Mesendoderm (in vitro differentiated cells): ENCODE measurements at regions not wholly inside any gene's neighbourhood (a gene's known extent, or its start where the extent isn't known, plus 50 kb on each side); places are given as distances from the start of the nearest gene placed in this dataset.

Source experiments
- DNase-seq: peaks from one replicate; pipeline ENCODE4 v3.0.0; 2013
- H2AK5ac ChIP-seq: 2 replicates; pipeline ENCODE4 v1.6.1; 2013; ENCODE audit warnings: low read length, inconsistent platforms
- H2BK120ac ChIP-seq: 2 replicates; pipeline ENCODE4 v1.6.1; 2013; ENCODE audit warnings: low read depth, mild to moderate bottlenecking, low read length, moderate library complexity, mixed read lengths
- H2BK15ac ChIP-seq: replicated peaks from 2 replicates; pipeline ENCODE4 v1.6.1; 2013; ENCODE audit warnings: low read depth, mild to moderate bottlenecking, moderate library complexity
- H2BK5ac ChIP-seq: 2 replicates; pipeline ENCODE4 v1.6.1; 2013; ENCODE audit warnings: low read length, inconsistent platforms
- H3K18ac ChIP-seq: 2 replicates; pipeline ENCODE4 v1.6.1; 2013; ENCODE audit warnings: mild to moderate bottlenecking, low read length, mixed read lengths
- H3K23ac ChIP-seq: one replicate; pipeline ENCODE4 v1.6.1; 2013; ENCODE audit warnings: low read length
- H3K27ac ChIP-seq: 2 replicates; pipeline ENCODE4 v1.5.1; 2013; ENCODE audit warnings: low read depth, mild to moderate bottlenecking, inconsistent platforms, low read length, moderate library complexity
- H3K27me3 ChIP-seq: 2 replicates; pipeline ENCODE4 v1.6.1; 2013; ENCODE audit warnings: low read length, control low read depth, mild to moderate bottlenecking, inconsistent platforms; ENCODE audit not compliant: insufficient read depth, poor library complexity
- H3K36me3 ChIP-seq: 2 replicates; pipeline ENCODE4 v1.6.1; 2013; ENCODE audit warnings: low read length, inconsistent platforms; ENCODE audit not compliant: control insufficient read depth, insufficient read depth
- H3K4ac ChIP-seq: one replicate; pipeline ENCODE4 v1.6.1; 2013; ENCODE audit warnings: low read depth, mild to moderate bottlenecking, low read length, moderate library complexity
- H3K4me1 ChIP-seq: 2 replicates; pipeline ENCODE4 v1.6.1; 2013; ENCODE audit warnings: low read depth, low read length, inconsistent platforms; ENCODE audit not compliant: control insufficient read depth
- H3K4me2 ChIP-seq: 2 replicates; pipeline ENCODE4 v1.6.1; 2013; ENCODE audit warnings: low read length
- H3K4me3 ChIP-seq: 2 replicates; pipeline ENCODE4 v1.5.1; 2013; ENCODE audit warnings: mild to moderate bottlenecking, low read length
- H3K56ac ChIP-seq: one replicate; pipeline ENCODE4 v1.6.1; 2013; ENCODE audit warnings: low read length
- H3K79me1 ChIP-seq: 2 replicates; pipeline ENCODE4 v1.6.1; 2013; ENCODE audit warnings: low read length, inconsistent platforms
- H3K79me2 ChIP-seq: 2 replicates; pipeline ENCODE4 v1.6.1; 2013; ENCODE audit warnings: mild to moderate bottlenecking, low read length; ENCODE audit not compliant: control insufficient read depth, insufficient read depth
- H3K9ac ChIP-seq: 2 replicates; pipeline ENCODE4 v1.6.1; 2013; ENCODE audit warnings: low read length, inconsistent platforms
- H4K5ac ChIP-seq: one replicate; pipeline ENCODE4 v1.6.1; 2013; ENCODE audit warnings: low read length
- H4K8ac ChIP-seq: one replicate; pipeline ENCODE4 v1.6.1; 2013; ENCODE audit warnings: low read depth, mild to moderate bottlenecking, control low read depth, low read length, moderate library complexity
- WGBS: extraction: QIAGEN DNeasy Blood & Tissue Kit; methylation state at CpG from one replicate; pipeline ENCODE4 v1.1.7; 2013; ENCODE audit warnings: low lambda C conversion rate, missing lambda C conversion rate; ENCODE audit not compliant: insufficient coverage; ENCODE audit errors: extremely low coverage; 5-methylcytosine and 5-hydroxymethylcytosine counted together

GRCh38 chr15:100713163-100713867, 110.9 kb downstream of the ASB7 start:
- Histone ChIP-seq H2AK5ac (no peak overlapping the region), H2BK5ac (no peak overlapping the region), H3K27me3 (no peaks in the 10 kb centered on the region), H2BK15ac (no peak overlapping the region), H3K9ac (no peak overlapping the region), H3K4me3 (no peak overlapping the region), H4K5ac (no peak overlapping the region), H3K56ac (no peak overlapping the region), H3K18ac (peak overlapping the region; percentile 3), H3K4ac (no peak overlapping the region), H4K8ac (no peak overlapping the region), H3K27ac (no peak overlapping the region), H3K23ac (no peak overlapping the region), H3K4me2 (no peak overlapping the region), H3K36me3 (no peaks in the 10 kb centered on the region), H3K79me1 (no peaks in the 10 kb centered on the region), H3K4me1 (peaks cover 2% of the 10 kb centered on the region), H3K79me2 (no peaks in the 10 kb centered on the region), H2BK120ac (no peak overlapping the region)
- DNase-seq, result peak; percentile 66
- WGBS, result no CpG with 5 or more reads among the region's 22 CpGs

- H3K56ac ChIP-seq, result no peak overlapping the region
- H3K4me1 ChIP-seq, result peaks cover 2% of the 10 kb centered on the region
Measured at GRCh38 chr15:100714034-100714748, 111.8 kb downstream of the ASB7 start.

GRCh38 chr15:100714749-100715342, 112.5 kb downstream of the ASB7 start:
- H3K4me2 ChIP-seq, result no peak overlapping the region
- H3K18ac ChIP-seq, result no peak overlapping the region

More at GRCh38 chr15:100714034-100714748, 111.8 kb downstream of the ASB7 start:
- Histone ChIP-seq H3K79me1 (no peaks in the 10 kb centered on the region), H4K8ac (no peak overlapping the region), H3K23ac (no peak overlapping the region), H3K4ac (no peak overlapping the region), H3K36me3 (no peaks in the 10 kb centered on the region), H3K79me2 (no peaks in the 10 kb centered on the region), H2BK15ac (no peak overlapping the region), H3K27me3 (no peaks in the 10 kb centered on the region), H3K9ac (no peak overlapping the region), H2AK5ac (no peak overlapping the region), H2BK5ac (no peak overlapping the region), H3K27ac (no peak overlapping the region), H3K4me2 (no peak overlapping the region), H2BK120ac (no peak overlapping the region), H3K4me3 (no peak overlapping the region), H3K18ac (no peak overlapping the region), H4K5ac (no peak overlapping the region)
- no peak for DNase-seq
- no CpG with 5 or more reads among the region's 13 CpGs for WGBS

GRCh38 chr15:100715571-100716455, 113.4 kb downstream of the ASB7 start:
- H3K9ac ChIP-seq, result no peak overlapping the region
- WGBS, result no CpG with 5 or more reads among the region's 17 CpGs
- DNase-seq, result no peak

More at GRCh38 chr15:100714749-100715342, 112.5 kb downstream of the ASB7 start:
- Histone ChIP-seq H2BK15ac (no peak overlapping the region), H4K8ac (no peak overlapping the region), H3K79me1 (no peaks in the 10 kb centered on the region), H3K9ac (no peak overlapping the region), H2BK5ac (no peak overlapping the region), H4K5ac (no peak overlapping the region), H3K27ac (no peak overlapping the region), H3K23ac (no peak overlapping the region), H3K36me3 (no peaks in the 10 kb centered on the region), H3K79me2 (no peaks in the 10 kb centered on the region), H2AK5ac (no peak overlapping the region), H3K4ac (no peak overlapping the region), H3K4me1 (peaks cover 2% of the 10 kb centered on the region), H3K4me3 (no peak overlapping the region), H3K27me3 (no peaks in the 10 kb centered on the region), H3K56ac (no peak overlapping the region), H2BK120ac (no peak overlapping the region)
- no CpG with 5 or more reads among the region's 14 CpGs for WGBS
- DNase-seq, result no peak

GRCh38 chr15:100716456-100717085, 114.2 kb downstream of the ASB7 start:
- Histone ChIP-seq H4K5ac (no peak overlapping the region), H3K4me3 (no peak overlapping the region), H3K27me3 (no peaks in the 10 kb centered on the region), H2AK5ac (no peak overlapping the region), H3K79me1 (no peaks in the 10 kb centered on the region), H2BK5ac (no peak overlapping the region), H2BK15ac (no peak overlapping the region), H3K4ac (no peak overlapping the region), H3K4me2 (no peak overlapping the region), H3K4me1 (peaks cover 2% of the 10 kb centered on the region), H3K23ac (no peak overlapping the region), H3K79me2 (no peaks in the 10 kb centered on the region), H3K27ac (no peak overlapping the region), H3K9ac (no peak overlapping the region), H3K36me3 (no peaks in the 10 kb centered on the region), H2BK120ac (no peak overlapping the region), H4K8ac (no peak overlapping the region), H3K18ac (no peak overlapping the region), H3K56ac (no peak overlapping the region)
- no CpG with 5 or more reads among the region's 10 CpGs for WGBS
- no peak for DNase-seq

More at GRCh38 chr15:100715571-100716455, 113.4 kb downstream of the ASB7 start:
- Histone ChIP-seq H4K8ac (no peak overlapping the region), H3K27ac (no peak overlapping the region), H2BK15ac (no peak overlapping the region), H3K4me2 (no peak overlapping the region), H3K4ac (no peak overlapping the region), H2BK120ac (no peak overlapping the region), H3K4me1 (peaks cover 2% of the 10 kb centered on the region), H3K27me3 (no peaks in the 10 kb centered on the region), H3K56ac (no peak overlapping the region), H3K79me2 (no peaks in the 10 kb centered on the region), H4K5ac (no peak overlapping the region), H3K36me3 (no peaks in the 10 kb centered on the region), H2BK5ac (no peak overlapping the region), H3K23ac (no peak overlapping the region), H3K79me1 (no peaks in the 10 kb centered on the region), H2AK5ac (no peak overlapping the region), H3K18ac (no peak overlapping the region), H3K4me3 (no peak overlapping the region)
